VCaP (cell line): ENCODE measurements at regions not wholly inside any gene's neighbourhood (a gene's known extent, or its start where the extent isn't known, plus 50 kb on each side); places are given as distances from the start of the nearest gene placed in this dataset.
"Not testable (repeated sequence)": the region's sequence is repeated elsewhere in the genome, so short reads cannot be mapped to it uniquely, and the experiment has no call there.

Source experiments
- H3K27ac ChIP-seq: fragments of 450-650 bp; 2 replicates; pipeline ENCODE4 v1.5.1; 2017
- CTCF ChIP-seq: fragments of 450-650 bp; conservative IDR thresholded peaks from 2 replicates; pipeline ENCODE4 v1.5.1; 2017; ENCODE audit warnings: mild to moderate bottlenecking, moderate library complexity

- no peak for TF ChIP-seq CTCF
- H3K27ac ChIP-seq, result no peak overlapping the region
Measured at GRCh38 chr3:106514431-106514830, 645.6 kb upstream of the CBLB start.

DNA sequence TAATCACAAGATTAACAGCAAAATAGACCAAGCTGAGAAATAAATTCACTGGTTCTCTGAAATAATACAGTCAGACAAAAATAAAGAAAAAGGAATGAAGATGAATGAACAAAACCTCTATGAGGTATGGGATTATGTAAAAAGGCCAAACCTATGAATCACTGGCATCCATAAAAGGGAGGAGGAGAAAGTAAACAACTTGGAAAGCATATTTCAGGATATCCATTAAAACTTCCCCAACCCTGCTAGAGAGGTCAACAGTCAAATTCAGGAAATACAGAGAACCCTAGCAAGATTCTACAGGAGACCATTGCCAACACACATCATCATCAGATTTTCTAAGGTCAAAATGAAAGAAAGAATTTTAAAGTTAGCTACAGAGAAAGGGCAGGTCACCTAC lies 649.7 kb upstream of the CBLB start:
- TF ChIP-seq CTCF, result no peak
- H3K27ac ChIP-seq, result no peak overlapping the region

DNA sequence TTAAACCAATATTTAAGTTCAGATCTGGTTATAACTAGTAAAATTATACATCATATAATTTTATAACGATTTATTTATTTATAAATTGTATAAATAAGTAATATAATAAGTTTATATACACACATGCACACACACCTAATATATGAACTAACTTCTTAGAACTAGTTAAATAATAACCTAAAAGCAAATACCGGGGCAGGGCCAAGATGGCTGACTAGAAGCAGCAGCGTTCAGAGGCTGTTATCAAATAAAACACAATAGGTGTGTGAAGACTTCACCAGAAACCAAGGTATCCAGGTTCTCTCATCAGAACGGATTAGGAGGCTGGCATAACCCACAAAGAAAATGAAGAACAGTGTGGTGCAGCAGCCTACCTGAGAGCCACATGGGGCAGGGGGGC lies 653.6 kb upstream of the CBLB start:
- no peak for TF ChIP-seq CTCF

GRCh38 chr3:106528932-106529331 lies 660.1 kb upstream of the CBLB start:
- H3K27ac ChIP-seq, result no peak overlapping the region
- no peak for TF ChIP-seq CTCF

More for the DNA sequence above, 653.6 kb upstream of the CBLB start:
- H3K27ac ChIP-seq, result no peak overlapping the region

DNA sequence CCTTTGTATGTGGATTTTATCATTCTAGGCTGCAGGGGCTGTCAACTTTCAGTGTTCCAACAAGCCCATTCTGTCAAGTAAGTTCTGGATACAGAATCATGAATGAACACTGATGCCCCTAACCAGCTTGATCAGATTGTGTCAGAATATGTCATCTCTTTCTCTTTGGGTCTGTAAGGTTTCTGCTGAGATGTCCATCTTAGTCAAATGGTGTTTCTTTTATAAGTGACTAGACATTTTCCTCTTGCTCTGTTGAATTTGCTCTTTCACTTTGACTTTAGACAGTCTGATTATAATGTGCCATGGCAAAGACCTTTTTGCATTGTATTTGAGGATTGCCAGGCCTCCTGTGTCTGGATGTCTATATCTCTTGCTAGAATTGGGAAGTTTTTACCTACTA lies 660.9 kb upstream of the CBLB start:
- no peak for TF ChIP-seq CTCF
- no peak overlapping the region for H3K27ac ChIP-seq

DNA sequence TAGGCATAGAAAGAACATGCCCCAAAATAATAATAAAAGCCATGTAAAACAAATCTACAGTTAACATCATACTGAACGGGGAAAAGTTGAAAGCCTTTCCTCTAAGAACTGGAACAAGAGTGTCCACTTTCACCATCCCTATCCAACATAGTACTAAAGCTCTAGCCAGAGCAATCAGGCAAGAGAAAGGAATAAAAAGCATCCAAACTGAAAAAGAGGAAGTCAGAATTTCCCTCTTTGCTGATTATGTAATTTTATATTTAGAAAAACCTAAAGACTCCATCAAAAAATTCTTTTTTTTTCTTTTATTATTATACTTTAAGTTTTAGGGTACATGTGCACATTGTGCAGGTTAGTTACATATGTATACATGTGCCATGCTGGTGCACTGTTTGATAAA lies 661.6 kb upstream of the CBLB start:
- no peak for TF ChIP-seq CTCF
- no peak overlapping the region for H3K27ac ChIP-seq

DNA sequence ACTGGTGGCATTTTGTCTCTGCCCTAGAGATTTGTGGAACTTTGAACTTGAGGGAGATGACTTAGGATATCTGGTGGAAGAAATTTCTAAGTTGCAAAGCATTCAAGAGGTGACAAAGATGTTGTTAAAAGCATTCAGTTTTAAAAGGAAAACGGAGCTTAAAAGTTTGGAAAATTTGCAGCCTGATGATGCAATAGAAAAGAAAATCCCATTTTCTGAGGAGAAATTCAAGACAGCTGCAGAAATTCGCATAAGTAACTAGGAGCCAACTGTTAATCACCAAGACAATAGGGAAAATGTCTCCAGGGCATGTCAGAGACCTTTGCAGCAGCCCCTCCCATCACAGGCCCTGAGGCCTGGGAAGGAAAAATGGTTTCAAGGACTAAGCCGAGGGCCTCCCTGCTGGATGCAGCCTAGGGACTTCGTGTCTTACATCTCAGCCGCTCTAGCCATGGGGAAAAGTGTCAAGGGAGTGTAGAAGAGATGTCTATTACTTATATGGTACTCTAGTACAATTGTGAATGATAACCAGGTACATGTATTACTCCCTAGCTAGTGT lies 663.0 kb upstream of the CBLB start:
- H3K27ac ChIP-seq, result not testable (repeated sequence)

- no peak for TF ChIP-seq CTCF
- no peak overlapping the region for H3K27ac ChIP-seq
Measured at GRCh38 chr3:106533093-106533787, 664.4 kb upstream of the CBLB start.
